GM23338 (cell line): ENCODE measurements at regions not wholly inside any gene's neighbourhood (a gene's known extent, or its start where the extent isn't known, plus 50 kb on each side); places are given as distances from the start of the nearest gene placed in this dataset.

ENCODE experiments used
- ATAC-seq: fragments of 200-7000 bp; cut with Tn5 transposase; 3 replicates; pipeline ENCODE4 v1.9.1; 2020
- DNase-seq: peaks from one replicate; pipeline ENCODE4 v3.0.0-alpha.2; 2015; ENCODE audit warnings: low spot score
- H2AFZ ChIP-seq: fragments of 200-600 bp; sonication (generic); 2 replicates; pipeline ENCODE4 v1.8.0; 2016; ENCODE audit warnings: antibody characterized with exemption, mild to moderate bottlenecking, moderate library complexity
- H3F3A ChIP-seq: fragments of 200-600 bp; sonication (generic); replicated peaks from 2 replicates; pipeline ENCODE4 v1.8.0; 2017; ENCODE audit warnings: antibody characterized with exemption, mixed run types, low read depth
- H3K27ac ChIP-seq: fragments of 200-600 bp; sonication (generic); 2 replicates; pipeline ENCODE4 v1.6.1; 2016; ENCODE audit warnings: low read depth
- H3K27me3 ChIP-seq: fragments of 200-600 bp; sonication (generic); 2 replicates; pipeline ENCODE4 v1.8.0; 2016; ENCODE audit warnings: mild to moderate bottlenecking, mixed run types, moderate library complexity; ENCODE audit not compliant: insufficient read depth
- H3K36me3 ChIP-seq: fragments of 200-600 bp; sonication (generic); 2 replicates; pipeline ENCODE4 v1.8.0; 2016; ENCODE audit warnings: mild to moderate bottlenecking; ENCODE audit not compliant: insufficient read depth
- H3K4me1 ChIP-seq: fragments of 200-600 bp; sonication (generic); 2 replicates; pipeline ENCODE4 v1.8.0; 2016; ENCODE audit warnings: mild to moderate bottlenecking, moderate library complexity; ENCODE audit not compliant: insufficient read depth
- H3K4me2 ChIP-seq: fragments of 200-600 bp; sonication (generic); 2 replicates; pipeline ENCODE4 v1.7.1; 2017; ENCODE audit warnings: mixed run types
- H3K4me3 ChIP-seq: fragments of 200-600 bp; sonication (generic); 2 replicates; pipeline ENCODE4 v1.6.1; 2016; ENCODE audit warnings: mixed run types
- H3K79me2 ChIP-seq: fragments of 200-600 bp; sonication (generic); replicated peaks from 2 replicates; pipeline ENCODE4 v1.8.0; 2017; ENCODE audit warnings: mild to moderate bottlenecking; ENCODE audit not compliant: insufficient read depth
- H3K9me2 ChIP-seq: fragments of 200-600 bp; sonication (generic); 2 replicates; pipeline ENCODE4 v1.8.0; 2017; ENCODE audit not compliant: insufficient read depth
- H4K20me1 ChIP-seq: fragments of 200-600 bp; sonication (generic); replicated peaks from 2 replicates; pipeline ENCODE4 v1.8.0; 2017; ENCODE audit warnings: mild to moderate bottlenecking; ENCODE audit not compliant: insufficient read depth
- H3K27ac Mint-ChIP-seq: 2 replicates; pipeline ENCODE4 v1.8.0; 2020; ENCODE audit warnings: inconsistent platforms, mild to moderate bottlenecking, moderate library complexity, mixed read lengths
- H3K27me3 Mint-ChIP-seq: 3 replicates; pipeline ENCODE4 v1.8.0; 2022; ENCODE audit warnings: low read depth, mild to moderate bottlenecking, moderate library complexity, mixed read lengths, inconsistent platforms; ENCODE audit not compliant: insufficient read depth, poor library complexity
- H3K36me3 Mint-ChIP-seq: 3 replicates; pipeline ENCODE4 v1.8.0; 2021; ENCODE audit warnings: low read depth, mild to moderate bottlenecking, inconsistent platforms, moderate library complexity, mixed read lengths
- H3K4me1 Mint-ChIP-seq: 3 replicates; pipeline ENCODE4 v1.8.0; 2020; ENCODE audit warnings: mild to moderate bottlenecking, inconsistent platforms, mixed read lengths
- H3K4me3 Mint-ChIP-seq: 3 replicates; pipeline ENCODE4 v1.8.0; 2021; ENCODE audit warnings: moderate library complexity, mild to moderate bottlenecking, inconsistent platforms, mixed read lengths
- H3K9me3 Mint-ChIP-seq: 3 replicates; pipeline ENCODE4 v1.8.0; 2020; ENCODE audit warnings: moderate library complexity, mild to moderate bottlenecking, inconsistent platforms, mixed read lengths
- CREB1 ChIP-seq: fragments of 250-450 bp; sonication (Bioruptor Pico); IDR thresholded peaks from 2 replicates; pipeline ENCODE4 v1.5.0; 2020; ENCODE audit warnings: low read depth, mild to moderate bottlenecking, moderate library complexity
- CTCF ChIP-seq, 2 experiments: fragments of 200-600 bp in 1 of 2; sonication (generic) in 1 of 2; conservative IDR thresholded peaks; 2 replicates each; pipeline versions ENCODE4 v1.5.1 to v1.6.1; 2016 to 2017; ENCODE audit warnings: antibody characterized with exemption in 2 of 2, low read depth in 2 of 2, mild to moderate bottlenecking in 2 of 2, moderate library complexity in 1 of 2
- ETS1 ChIP-seq: IDR thresholded peaks from 2 replicates; pipeline ENCODE4 v1.6.1; 2016; ENCODE audit warnings: antibody characterized with exemption
- EZH2 ChIP-seq: fragments of 200-600 bp; sonication (generic); IDR thresholded peaks from one replicate; pipeline ENCODE4 v1.8.0; 2017; ENCODE audit warnings: antibody characterized with exemption, mild to moderate bottlenecking, low read depth; ENCODE audit not compliant: unreplicated experiment
- EZH2phosphoT487 ChIP-seq: fragments of 200-600 bp; sonication (generic); IDR thresholded peaks from one replicate; pipeline ENCODE4 v1.8.1; 2018; ENCODE audit warnings: antibody characterized with exemption; ENCODE audit not compliant: unreplicated experiment
- JUNB ChIP-seq: IDR thresholded peaks from one replicate; pipeline ENCODE4 v1.6.1; 2016; ENCODE audit warnings: antibody characterized with exemption; ENCODE audit not compliant: unreplicated experiment
- NANOG ChIP-seq: IDR thresholded peaks from 2 replicates; pipeline ENCODE4 v1.6.1; 2016; ENCODE audit warnings: antibody characterized with exemption, borderline replicate concordance
- POLR2AphosphoS5 ChIP-seq: IDR thresholded peaks from 2 replicates; pipeline ENCODE4 v1.6.1; 2016; ENCODE audit warnings: antibody characterized with exemption, low read depth
- STAT1 ChIP-seq: IDR thresholded peaks from one replicate; pipeline ENCODE4 v1.6.1; 2016; ENCODE audit warnings: antibody characterized with exemption; ENCODE audit not compliant: unreplicated experiment
- ZNF114 ChIP-seq: fragments of 250-450 bp; sonication (Bioruptor Pico); IDR thresholded peaks from 2 replicates; pipeline ENCODE4 v1.5.0; 2020; ENCODE audit warnings: mild to moderate bottlenecking, moderate library complexity
- ZNF331 ChIP-seq: fragments of 250-450 bp; sonication (Bioruptor Pico); IDR thresholded peaks from 2 replicates; pipeline ENCODE4 v1.5.0; 2020; ENCODE audit warnings: low read depth, mild to moderate bottlenecking, moderate library complexity

GRCh38 chr1:213586587-213586972 is 401.2 kb upstream of the PROX1 start (continued):
- TF ChIP-seq STAT1 (no peak), EZH2 (no peak), NANOG (no peak), EZH2phosphoT487 (no peak)

GRCh38 chr1:213596729-213597128 is 391.0 kb upstream of the PROX1 start:
- Histone ChIP-seq H3K27me3 (no peaks in the 10 kb centered on the region), H3K27ac (no peak overlapping the region), H3K4me3 (no peak overlapping the region), H2AFZ (no peak overlapping the region), H4K20me1 (no peaks in the 10 kb centered on the region), H3K4me2 (no peak overlapping the region), H3F3A (no peaks in the 10 kb centered on the region), H3K36me3 (no peaks in the 10 kb centered on the region), H3K9me2 (peaks cover 4% of the 10 kb centered on the region; the same call in 1 of the 2 replicates), H3K4me1 (no peaks in the 10 kb centered on the region), H3K79me2 (no peaks in the 10 kb centered on the region)
- Mint-ChIP-seq H3K4me1 (peaks cover 3% of the 10 kb centered on the region; the same call in 2 of the 3 replicates), H3K27ac (no peak overlapping the region), H3K9me3 (no peaks in the 10 kb centered on the region; the same call in 1 of the 3 replicates), H3K4me3 (no peak overlapping the region), H3K36me3 (no peaks in the 10 kb centered on the region), H3K27me3 (peaks cover 5% of the 10 kb centered on the region)
- TF ChIP-seq JUNB (no peak), CTCF (conservative IDR thresholded peaks at IDR 0.05; ENCODE audit: low read depth in 2 of 2) (no peak), EZH2 (no peak), POLR2AphosphoS5 (no peak), ZNF114 (no peak), ZNF331 (CRISPR knock-in tag) (no peak), CREB1 (CRISPR knock-in tag) (no peak), ETS1 (no peak), STAT1 (no peak), EZH2phosphoT487 (no peak), NANOG (no peak)
- DNase-seq: no peak
- no peak for ATAC-seq

- Mint-ChIP-seq H3K27me3 (no peaks in the 10 kb centered on the region), H3K9me3 (no peaks in the 10 kb centered on the region; the same call in 2 of the 3 replicates), H3K27ac (no peak overlapping the region), H3K4me3 (no peak overlapping the region), H3K36me3 (no peaks in the 10 kb centered on the region), H3K4me1 (no peaks in the 10 kb centered on the region)
- no peaks in the 10 kb centered on the region for H3F3A ChIP-seq
- no peak overlapping the region for H3K4me3 ChIP-seq
- H4K20me1 ChIP-seq: no peaks in the 10 kb centered on the region
- no peak overlapping the region for H3K4me2 ChIP-seq
- H3K27me3 ChIP-seq: no peaks in the 10 kb centered on the region
- H3K4me1 ChIP-seq: no peaks in the 10 kb centered on the region
- no peak for DNase-seq
- no peak overlapping the region for H3K27ac ChIP-seq
- no peaks in the 10 kb centered on the region for H3K79me2 ChIP-seq
- peaks cover 4% of the 10 kb centered on the region; the same call in 1 of the 2 replicates for H3K9me2 ChIP-seq
- H2AFZ ChIP-seq: no peak overlapping the region
- ATAC-seq: no peak
- no peaks in the 10 kb centered on the region for H3K36me3 ChIP-seq
- TF ChIP-seq NANOG (no peak), CTCF (conservative IDR thresholded peaks at IDR 0.05; ENCODE audit: low read depth in 2 of 2) (no peak), POLR2AphosphoS5 (no peak), ZNF331 (CRISPR knock-in tag) (no peak), ETS1 (no peak)
Observed at GRCh38 chr1:213598263-213598662, 389.5 kb upstream of the PROX1 start.
